ENCODE measurements at regions not wholly inside any gene's neighbourhood (a gene's known extent, or its start where the extent isn't known, plus 50 kb on each side); places are given as distances from the start of the nearest gene placed in this dataset.

GRCh38 chr9:126053913-126054312 is 272.7 kb upstream of the MVB12B start:
- H3K4me2 ChIP-seq (ENCODE audit: low read length): no peak overlapping the region
- no peak overlapping the region for H3K4me3 ChIP-seq (ENCODE audit: low read length)
- H3K79me2 ChIP-seq (ENCODE audit: control insufficient read depth, low read length): no peaks in the 10 kb centered on the region
- no peak overlapping the region for H3K27ac ChIP-seq (ENCODE audit: low read depth, low read length)
- no peak for TF ChIP-seq EZH2phosphoT487 (IDR thresholded peaks at IDR 0.05; ENCODE audit: borderline replicate concordance, low read length)
- TF ChIP-seq, protein P1, sequence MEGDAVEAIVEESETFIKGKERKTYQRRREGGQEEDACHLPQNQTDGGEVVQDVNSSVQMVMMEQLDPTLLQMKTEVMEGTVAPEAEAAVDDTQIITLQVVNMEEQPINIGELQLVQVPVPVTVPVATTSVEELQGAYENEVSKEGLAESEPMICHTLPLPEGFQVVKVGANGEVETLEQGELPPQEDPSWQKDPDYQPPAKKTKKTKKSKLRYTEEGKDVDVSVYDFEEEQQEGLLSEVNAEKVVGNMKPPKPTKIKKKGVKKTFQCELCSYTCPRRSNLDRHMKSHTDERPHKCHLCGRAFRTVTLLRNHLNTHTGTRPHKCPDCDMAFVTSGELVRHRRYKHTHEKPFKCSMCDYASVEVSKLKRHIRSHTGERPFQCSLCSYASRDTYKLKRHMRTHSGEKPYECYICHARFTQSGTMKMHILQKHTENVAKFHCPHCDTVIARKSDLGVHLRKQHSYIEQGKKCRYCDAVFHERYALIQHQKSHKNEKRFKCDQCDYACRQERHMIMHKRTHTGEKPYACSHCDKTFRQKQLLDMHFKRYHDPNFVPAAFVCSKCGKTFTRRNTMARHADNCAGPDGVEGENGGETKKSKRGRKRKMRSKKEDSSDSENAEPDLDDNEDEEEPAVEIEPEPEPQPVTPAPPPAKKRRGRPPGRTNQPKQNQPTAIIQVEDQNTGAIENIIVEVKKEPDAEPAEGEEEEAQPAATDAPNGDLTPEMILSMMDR (IDR thresholded peaks at IDR 0.05; ENCODE audit: low read depth, low read length, poor library complexity, severe bottlenecking): no peak
- no peaks in the 10 kb centered on the region for H3K27me3 ChIP-seq (ENCODE audit: control insufficient read depth, low read length)
- no peaks in the 10 kb centered on the region for H3K36me3 ChIP-seq (ENCODE audit: control insufficient read depth, low read length)
- no peaks in the 10 kb centered on the region for H3K4me1 ChIP-seq (ENCODE audit: control insufficient read depth, low read length)
- H4K20me1 ChIP-seq (ENCODE audit: control insufficient read depth, insufficient read depth, low read depth, low read length): no peaks in the 10 kb centered on the region
- H3F3A ChIP-seq (ENCODE audit: control insufficient read depth, insufficient read depth): no peaks in the 10 kb centered on the region
- no peaks in the 10 kb centered on the region for H3K9me2 ChIP-seq (replicated peaks; ENCODE audit: control insufficient read depth, low read length)
- no peaks in the 10 kb centered on the region for H3K9me3 ChIP-seq (ENCODE audit: control insufficient read depth, insufficient read depth, low read length)

- no peaks in the 10 kb centered on the region for H3K4me1 ChIP-seq (ENCODE audit: control insufficient read depth, low read length)
- H3K9me3 ChIP-seq (ENCODE audit: control insufficient read depth, insufficient read depth, low read length): no peaks in the 10 kb centered on the region
- no peak overlapping the region for H3K4me2 ChIP-seq (ENCODE audit: low read length)
- H3F3A ChIP-seq (ENCODE audit: control insufficient read depth, insufficient read depth): no peaks in the 10 kb centered on the region
- no peak overlapping the region for H3K27ac ChIP-seq (ENCODE audit: low read depth, low read length)
- H4K20me1 ChIP-seq (ENCODE audit: control insufficient read depth, insufficient read depth, low read depth, low read length): no peaks in the 10 kb centered on the region
- TF ChIP-seq, protein P1 (IDR thresholded peaks at IDR 0.05; ENCODE audit: low read depth, low read length, poor library complexity, severe bottlenecking): no peak
- no peak for TF ChIP-seq EZH2phosphoT487 (IDR thresholded peaks at IDR 0.05; ENCODE audit: borderline replicate concordance, low read length)
- no peaks in the 10 kb centered on the region for H3K27me3 ChIP-seq (ENCODE audit: control insufficient read depth, low read length)
- no peaks in the 10 kb centered on the region for H3K79me2 ChIP-seq (ENCODE audit: control insufficient read depth, low read length)
- H3K4me3 ChIP-seq (ENCODE audit: low read length): no peak overlapping the region
- H3K9me2 ChIP-seq (replicated peaks; ENCODE audit: control insufficient read depth, low read length): no peaks in the 10 kb centered on the region
- H3K36me3 ChIP-seq (ENCODE audit: control insufficient read depth, low read length): no peaks in the 10 kb centered on the region
These were observed 271.1 kb upstream of the MVB12B start for GRCh38 chr9:126055381-126055985.

- H3K27me3 ChIP-seq (ENCODE audit: control insufficient read depth, low read length): no peaks in the 10 kb centered on the region
- H3K4me3 ChIP-seq (ENCODE audit: low read length): no peak overlapping the region
- no peaks in the 10 kb centered on the region for H3K79me2 ChIP-seq (ENCODE audit: control insufficient read depth, low read length)
- no peak overlapping the region for H3K27ac ChIP-seq (ENCODE audit: low read depth, low read length)
- H3K9me3 ChIP-seq (ENCODE audit: control insufficient read depth, insufficient read depth, low read length): no peaks in the 10 kb centered on the region
- TF ChIP-seq, protein P1 (IDR thresholded peaks at IDR 0.05; ENCODE audit: low read depth, low read length, poor library complexity, severe bottlenecking): no peak
- TF ChIP-seq EZH2phosphoT487 (IDR thresholded peaks at IDR 0.05; ENCODE audit: borderline replicate concordance, low read length): no peak
- H3K36me3 ChIP-seq (ENCODE audit: control insufficient read depth, low read length): no peaks in the 10 kb centered on the region
- no peaks in the 10 kb centered on the region for H3F3A ChIP-seq (ENCODE audit: control insufficient read depth, insufficient read depth)
- H4K20me1 ChIP-seq (ENCODE audit: control insufficient read depth, insufficient read depth, low read depth, low read length): no peaks in the 10 kb centered on the region
- H3K4me1 ChIP-seq (ENCODE audit: control insufficient read depth, low read length): no peaks in the 10 kb centered on the region
- no peak overlapping the region for H3K4me2 ChIP-seq (ENCODE audit: low read length)
- no peaks in the 10 kb centered on the region for H3K9me2 ChIP-seq (replicated peaks; ENCODE audit: control insufficient read depth, low read length)
These were observed 270.2 kb upstream of the MVB12B start for GRCh38 chr9:126056312-126057021.

Measured in DOHH2 (cell line).